Dermis microvascular lymphatic vessel endothelial cell (primary cell): ENCODE measurements at regions not wholly inside any gene's neighbourhood (a gene's known extent, or its start where the extent isn't known, plus 50 kb on each side); places are given as distances from the start of the nearest gene placed in this dataset.

Source experiments
- DNase-seq, 2 donors: peaks; one replicate each; pipeline versions ENCODE4 v3.0.0 to v3.0.0-alpha.2; 2010; ENCODE audit warnings: low read depth in 2 of 2

GRCh38 chr5:5798462-5798861 lies 376.0 kb downstream of the ICE1 start:
- no peak for DNase-seq

- no peak for DNase-seq
Measured at GRCh38 chr5:5798041-5798440, 375.6 kb downstream of the ICE1 start.

GRCh38 chr5:5795074-5795771 lies 372.7 kb downstream of the ICE1 start:
- no peak for DNase-seq

DNA sequence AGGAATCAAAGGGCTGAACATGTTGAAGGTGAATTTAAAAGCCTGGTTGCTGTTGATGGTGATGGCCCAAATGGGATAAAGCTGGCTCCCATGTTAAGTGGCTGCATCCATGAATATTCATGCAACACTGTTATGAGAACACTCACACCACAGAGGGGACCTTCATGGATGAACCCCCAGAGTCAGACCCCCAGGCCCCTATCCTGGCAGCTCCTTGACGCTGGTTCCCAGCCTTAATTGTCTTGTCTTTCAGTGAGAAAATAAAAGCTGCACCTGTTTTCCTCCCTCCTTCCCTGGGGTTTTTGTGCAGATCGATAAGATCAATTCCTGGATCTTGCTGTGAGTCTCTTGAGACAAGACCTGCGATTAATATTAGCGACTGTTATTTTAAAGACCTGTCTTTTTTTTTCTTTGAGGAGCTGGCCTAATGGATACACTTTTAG lies 371.7 kb downstream of the ICE1 start:
- no peak for DNase-seq

- DNase-seq, result no peak
Measured at GRCh38 chr5:5793242-5794117, 371.0 kb downstream of the ICE1 start.

- DNase-seq, result no peak
Measured at GRCh38 chr5:5792106-5792505, 369.6 kb downstream of the ICE1 start.

GRCh38 chr5:5788793-5789192 lies 366.3 kb downstream of the ICE1 start:
- DNase-seq, result no peak

- DNase-seq, result no peak
Measured at GRCh38 chr5:5787373-5787772, 364.9 kb downstream of the ICE1 start.

- DNase-seq, result no peak
Measured at GRCh38 chr5:5784101-5784500, 361.6 kb downstream of the ICE1 start.

DNA sequence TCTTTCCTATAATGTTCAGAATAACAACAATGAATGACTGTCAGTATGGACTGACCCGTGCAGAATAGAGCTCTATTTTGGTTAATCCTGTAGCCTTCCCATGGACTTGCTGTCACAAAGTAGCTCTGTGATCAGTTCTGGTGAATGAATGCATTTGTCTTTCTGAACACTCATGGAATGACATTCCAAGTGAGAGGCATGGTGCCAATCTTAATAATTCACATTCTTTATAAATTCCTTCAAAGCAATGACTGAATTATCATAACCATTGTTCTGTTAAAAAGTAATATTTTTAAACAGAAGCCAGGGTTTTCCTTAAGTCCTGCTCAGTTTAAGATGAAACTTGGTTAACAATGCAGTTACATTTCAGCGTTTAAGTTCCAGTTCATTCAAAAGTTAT lies 360.5 kb downstream of the ICE1 start:
- DNase-seq, result no peak

- DNase-seq, result no peak
Measured at GRCh38 chr5:5782402-5782801, 359.9 kb downstream of the ICE1 start.

- no peak for DNase-seq
Measured at GRCh38 chr5:5781335-5781734, 358.9 kb downstream of the ICE1 start.

DNA sequence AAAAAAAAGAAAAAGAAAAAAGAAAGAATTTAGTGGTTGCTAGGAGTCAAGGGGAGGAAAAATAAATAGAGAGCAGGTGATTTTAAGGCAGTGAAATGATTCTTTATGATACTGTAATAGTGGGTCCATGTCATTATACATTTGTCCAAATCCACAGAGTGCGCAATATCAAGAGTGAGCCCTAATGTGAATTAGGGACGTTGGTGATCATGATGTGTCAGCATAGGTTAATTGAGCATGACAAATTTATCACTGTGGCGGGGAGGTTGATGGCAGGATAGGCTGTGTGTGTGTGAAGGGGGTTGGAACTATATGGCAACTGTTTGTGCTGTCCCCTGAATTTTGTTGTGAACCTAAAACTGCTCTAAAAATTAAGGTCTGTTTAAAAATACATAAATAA lies 357.8 kb downstream of the ICE1 start:
- DNase-seq, result no peak

GRCh38 chr5:5777013-5777412 lies 354.5 kb downstream of the ICE1 start:
- no peak for DNase-seq

DNA sequence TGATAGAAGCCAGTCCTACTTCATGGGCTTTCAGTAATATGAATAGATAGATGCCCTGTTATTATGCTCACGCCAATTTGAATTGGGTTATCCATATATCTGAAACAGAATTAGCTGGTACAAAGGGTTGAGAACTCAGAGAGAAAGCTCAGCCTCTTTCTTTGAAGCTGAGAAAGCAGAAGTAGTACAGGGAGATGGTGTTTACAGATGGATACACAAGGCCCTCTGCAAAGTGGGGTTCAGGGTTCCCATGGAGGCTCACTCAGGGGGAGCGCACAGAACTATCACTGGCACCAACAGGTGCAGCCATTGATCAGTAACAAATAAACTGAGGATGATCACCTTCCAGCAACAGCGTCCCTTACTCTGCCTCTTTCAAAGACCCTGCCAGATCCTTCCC lies 349.7 kb downstream of the ICE1 start:
- no peak for DNase-seq

- DNase-seq, result no peak
Measured at GRCh38 chr5:5770825-5771224, 348.3 kb downstream of the ICE1 start.

GRCh38 chr5:5767286-5767928 lies 344.9 kb downstream of the ICE1 start:
- no peak for DNase-seq

- no peak for DNase-seq
Measured at GRCh38 chr5:5765066-5765850, 342.8 kb downstream of the ICE1 start.

- no peak for DNase-seq
Measured at GRCh38 chr5:5764246-5764645, 341.8 kb downstream of the ICE1 start.

DNA sequence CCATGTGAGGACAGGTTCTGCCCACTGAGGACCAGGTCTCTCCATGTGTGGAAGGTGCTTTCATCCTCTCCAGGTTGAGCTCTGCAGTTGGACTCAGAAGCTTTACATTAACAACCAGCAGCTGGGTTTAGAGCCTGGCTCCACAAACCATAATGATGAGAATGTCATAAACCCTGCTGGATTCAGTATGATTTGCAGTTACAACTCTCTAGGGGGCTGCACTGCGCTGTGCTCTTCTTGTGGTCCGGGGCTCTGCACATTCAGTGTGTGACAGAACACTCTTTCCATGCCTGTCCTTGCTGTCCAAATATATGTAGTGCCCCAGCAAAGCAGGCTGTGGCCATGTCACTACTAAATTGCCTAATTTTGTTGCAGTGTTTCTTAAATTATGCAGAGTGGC lies 334.3 kb downstream of the ICE1 start:
- no peak for DNase-seq

DNA sequence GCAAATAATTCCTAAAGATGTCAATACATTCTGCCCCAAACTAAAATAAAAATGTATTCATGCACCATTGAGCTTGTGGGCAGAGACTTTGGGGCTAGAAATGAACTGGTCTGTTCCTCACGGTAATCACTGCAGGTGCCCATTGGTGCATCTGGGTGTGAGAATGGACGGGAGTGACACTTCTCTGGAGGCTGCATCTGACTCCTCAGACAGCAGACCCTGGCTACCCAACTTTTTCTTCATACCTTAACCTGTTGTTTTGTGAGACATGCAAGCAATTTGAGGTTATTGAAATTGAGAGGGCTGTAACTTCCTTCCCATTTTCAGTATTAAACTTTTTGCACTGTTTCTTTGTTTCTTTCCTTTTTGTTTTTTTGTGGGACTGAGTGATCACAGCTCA lies 333.4 kb downstream of the ICE1 start:
- no peak for DNase-seq

DNA sequence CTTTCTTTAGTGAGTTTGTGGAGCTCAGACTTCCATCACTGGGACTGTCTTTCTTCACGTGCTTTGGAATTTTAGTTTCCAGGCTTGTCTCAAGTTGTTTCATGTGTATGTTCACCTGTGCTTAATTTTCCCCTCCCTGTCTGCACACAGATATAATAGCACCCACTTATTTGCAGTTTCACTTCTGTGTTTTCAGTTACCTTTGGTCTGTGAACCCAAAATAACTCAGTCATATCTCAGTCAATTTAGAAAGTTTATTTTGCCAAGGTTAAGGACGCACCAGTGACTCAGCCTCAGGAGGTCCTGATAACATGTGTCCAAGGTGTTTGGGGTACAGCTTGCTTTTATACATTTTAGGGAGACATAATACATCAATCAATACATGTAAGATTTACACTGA lies 330.4 kb downstream of the ICE1 start:
- no peak for DNase-seq
